Uterus (tissue), 2 donors: ENCODE measurements at regions not wholly inside any gene's neighbourhood (a gene's known extent, or its start where the extent isn't known, plus 50 kb on each side); places are given as distances from the start of the nearest gene placed in this dataset.

ENCODE experiments used
- CTCF ChIP-seq, 4 experiments: fragments of 200-600 bp in 2 of 4; fragments of 450-650 bp in 2 of 4; sonication (generic) in 2 of 4; IDR thresholded peaks; one replicate each; pipeline ENCODE4 v1.5.1; 2016 to 2019; ENCODE audit warnings: antibody characterized with exemption in 4 of 4, mild to moderate bottlenecking in 2 of 4, moderate library complexity in 1 of 4
- POLR2A ChIP-seq, 2 donors: fragments of 450-650 bp; IDR thresholded peaks; one replicate each; pipeline ENCODE4 v1.6.1; 2016; ENCODE audit warnings: antibody characterized with exemption in 2 of 2, mild to moderate bottlenecking in 1 of 2, moderate library complexity in 1 of 2

GRCh38 chr20:57022306-57022705 lies 244.1 kb downstream of the BMP7 start:
- TF ChIP-seq CTCF (IDR thresholded peaks at IDR 0.05) (no peak), POLR2A (IDR thresholded peaks at IDR 0.05) (no peak)
